Gastroesophageal sphincter (tissue), 4 donors: ENCODE measurements at regions not wholly inside any gene's neighbourhood (a gene's known extent, or its start where the extent isn't known, plus 50 kb on each side); places are given as distances from the start of the nearest gene placed in this dataset.

Experiments
- ATAC-seq: fragments of 150-250 bp; one replicate; pipeline ENCODE4 v1.9.1; 2016; ENCODE audit warnings: mild to moderate bottlenecking, moderate library complexity
- H3K27ac ChIP-seq, 4 donors: fragments of 200-600 bp; sonication (generic) in 3 of 4; 1 replicate in 3 of 4; 2 replicates in 1 of 4; pipeline ENCODE4 v1.5.1; 2016 to 2019
- H3K27me3 ChIP-seq: fragments of 200-600 bp; sonication (generic); one replicate; pipeline ENCODE4 v1.5.1; 2019
- H3K36me3 ChIP-seq, 2 donors: fragments of 200-600 bp; sonication (generic); one replicate each; pipeline ENCODE4 v1.5.1; 2019; ENCODE audit warnings: control low read depth in 1 of 2
- H3K4me1 ChIP-seq, 3 donors: fragments of 200-600 bp; sonication (generic); 1 replicate in 2 of 3; 2 replicates in 1 of 3; pipeline ENCODE4 v1.5.1; 2016 to 2019; ENCODE audit warnings: control low read depth in 2 of 3
- H3K4me3 ChIP-seq, 2 donors: fragments of 200-600 bp; sonication (generic); one replicate each; pipeline ENCODE4 v1.5.1; 2019; ENCODE audit warnings: mild to moderate bottlenecking in 1 of 2, moderate library complexity in 1 of 2
- H3K9me3 ChIP-seq, 3 donors: fragments of 200-600 bp; sonication (generic); one replicate each; pipeline ENCODE4 v1.5.1; 2017 to 2019; ENCODE audit warnings: control low read depth in 2 of 3
- CTCF ChIP-seq, 4 experiments: fragments of 200-600 bp in 2 of 4; fragments of 450-650 bp in 2 of 4; sonication (generic) in 1 of 4; IDR thresholded peaks; one replicate each; pipeline ENCODE4 v1.5.1; 2017 to 2019; ENCODE audit warnings: antibody characterized with exemption in 4 of 4, mild to moderate bottlenecking in 2 of 4, moderate library complexity in 2 of 4
- EP300 ChIP-seq: sonication (generic); formaldehyde crosslinking; IDR thresholded peaks from one replicate; pipeline ENCODE4 v1.6.1; 2017; ENCODE audit warnings: antibody characterized with exemption, mild to moderate bottlenecking
- POLR2A ChIP-seq, 2 donors: fragments of 450-650 bp; IDR thresholded peaks; one replicate each; pipeline ENCODE4 v1.6.1; 2017; ENCODE audit warnings: antibody characterized with exemption in 2 of 2, mild to moderate bottlenecking in 2 of 2, moderate library complexity in 1 of 2
- POLR2AphosphoS5 ChIP-seq: sonication (generic); formaldehyde crosslinking; IDR thresholded peaks from one replicate; pipeline ENCODE4 v1.6.1; 2017; ENCODE audit warnings: antibody characterized with exemption
- WGBS, 2 donors: methylation state at CpG; one replicate each; pipeline ENCODE4 v1.1.5; 2018; ENCODE audit warnings: low coverage in 1 of 2; 5-methylcytosine and 5-hydroxymethylcytosine counted together

- H3K36me3 ChIP-seq, result no peaks in the 10 kb centered on the region
- ATAC-seq, result no peak
- H3K4me3 ChIP-seq, result no peak overlapping the region
- no peaks in the 10 kb centered on the region for H3K9me3 ChIP-seq
- H3K27me3 ChIP-seq, result no peaks in the 10 kb centered on the region
- no peak overlapping the region for H3K27ac ChIP-seq
- no peak for TF ChIP-seq EP300
- no peak for TF ChIP-seq POLR2AphosphoS5
- no peak for TF ChIP-seq POLR2A (IDR thresholded peaks at IDR 0.05)
- no peak for TF ChIP-seq CTCF (IDR thresholded peaks at IDR 0.05)
- 93 to 94% methylated on average over 1 of the region's 1 CpG for WGBS, 2 donors
- no peaks in the 10 kb centered on the region for H3K4me1 ChIP-seq
These were observed 482.6 kb upstream of the TGFBR2 start for GRCh38 chr3:30123755-30124154.

DNA sequence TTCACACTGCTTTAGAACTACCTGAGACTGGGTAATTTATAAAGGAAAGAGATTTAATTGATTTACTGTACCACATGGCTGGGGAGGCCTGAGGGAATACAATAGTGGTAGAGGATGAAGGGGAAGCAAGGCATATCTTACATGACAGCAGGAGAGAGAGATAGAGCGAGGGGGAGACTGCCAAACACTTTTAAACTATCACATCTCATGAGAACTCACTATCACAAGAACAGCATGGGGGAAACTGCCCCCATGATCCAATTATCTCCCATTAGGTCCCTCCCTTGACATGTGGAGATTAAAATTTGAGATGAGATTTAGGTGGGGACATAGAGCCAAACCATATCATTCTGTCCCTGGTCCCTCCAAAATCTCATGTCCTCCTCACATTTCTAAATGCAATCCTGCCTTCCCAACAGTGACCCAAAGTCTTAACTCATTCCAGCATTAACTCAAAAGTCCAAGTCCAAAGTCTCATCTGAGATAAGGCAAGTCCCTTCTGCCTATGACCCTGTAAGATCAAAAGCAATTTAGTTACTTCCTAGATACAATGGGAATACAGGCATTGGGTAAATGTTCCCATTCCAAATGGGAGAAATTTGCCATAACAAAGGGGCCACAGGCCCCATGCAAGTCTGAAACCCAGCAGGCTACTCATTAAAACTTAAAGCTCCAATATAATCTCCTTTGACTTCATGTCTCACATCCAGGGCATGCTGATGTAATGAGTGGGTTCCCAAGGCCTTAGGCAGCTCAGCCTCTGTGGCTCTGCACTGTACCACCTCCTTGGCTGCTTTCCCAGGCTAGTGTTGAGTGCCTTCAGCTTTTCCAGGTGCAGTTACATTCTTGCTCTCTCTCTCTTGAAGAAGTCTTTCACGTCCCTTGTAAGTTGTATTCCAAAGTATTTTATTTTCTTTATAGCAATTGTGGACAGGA, 481.7 kb upstream of the TGFBR2 start:
- no peaks in the 10 kb centered on the region for H3K27me3 ChIP-seq
- H3K9me3 ChIP-seq, result no peaks in the 10 kb centered on the region
- H3K36me3 ChIP-seq, result no peaks in the 10 kb centered on the region
- WGBS, 2 donors, result 59 to 71% methylated on average over 2 of the region's 2 CpGs
- TF ChIP-seq CTCF (IDR thresholded peaks at IDR 0.05), result no peak
- no peak for TF ChIP-seq EP300
- no peak for TF ChIP-seq POLR2A (IDR thresholded peaks at IDR 0.05)
- no peak for TF ChIP-seq POLR2AphosphoS5
- no peak overlapping the region for H3K4me3 ChIP-seq
- no peak for ATAC-seq
- H3K27ac ChIP-seq, result no peak overlapping the region
- no peaks in the 10 kb centered on the region for H3K4me1 ChIP-seq

- no peak for TF ChIP-seq EP300
- Histone ChIP-seq H3K27me3 (no peaks in the 10 kb centered on the region), H3K27ac (no peak overlapping the region), H3K36me3 (no peaks in the 10 kb centered on the region), H3K9me3 (no peaks in the 10 kb centered on the region), H3K4me1 (no peaks in the 10 kb centered on the region), H3K4me3 (no peak overlapping the region)
- ATAC-seq, result no peak
- WGBS, 2 donors, result 75% methylated on average over 2 of the region's 2 CpGs
These were observed 476.6 kb upstream of the TGFBR2 start for GRCh38 chr3:30129765-30130164.

DNA sequence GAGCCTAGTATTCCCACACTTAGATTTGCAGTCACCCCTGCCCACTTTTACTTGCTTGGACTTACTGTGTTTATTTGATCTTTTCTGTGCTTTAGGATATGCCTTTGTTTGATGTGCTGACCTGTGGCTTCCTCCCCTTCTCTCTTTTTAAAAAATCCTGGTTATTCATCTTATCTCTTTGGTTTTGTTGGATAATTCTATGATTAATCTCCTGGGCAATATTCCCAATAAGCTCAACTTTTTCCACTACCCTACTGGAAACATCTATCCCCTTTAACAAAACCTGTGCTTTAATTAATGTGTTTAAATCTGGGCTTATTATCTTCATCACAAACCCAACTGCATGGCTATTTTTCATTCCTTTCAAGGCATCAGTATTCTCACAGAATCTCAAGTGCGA, 476.0 kb upstream of the TGFBR2 start:
- ATAC-seq, result no peak

DNA sequence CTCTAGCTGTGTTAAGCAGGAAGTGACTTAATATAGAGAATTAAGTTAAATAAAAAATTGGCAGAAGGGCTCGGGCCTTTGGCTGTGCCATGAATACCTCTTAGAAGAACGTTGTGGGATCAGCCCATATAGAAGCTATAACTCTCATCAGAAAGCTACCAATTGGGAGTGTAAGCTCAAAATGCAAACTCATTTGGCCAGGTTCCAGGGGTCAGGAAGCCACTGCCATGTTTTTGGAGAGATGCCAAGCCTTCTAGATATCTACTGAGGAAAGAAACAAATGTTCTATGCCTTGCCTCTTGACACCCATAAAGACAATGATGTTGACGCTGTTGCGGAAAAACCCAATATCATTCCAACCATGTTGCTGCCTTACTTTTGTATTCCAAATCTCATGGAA, 475.2 kb upstream of the TGFBR2 start:
- Histone ChIP-seq H3K36me3 (no peaks in the 10 kb centered on the region), H3K9me3 (peaks cover 0 to under 1% (median 0%) of the 10 kb centered on the region in 3 donors), H3K4me1 (no peaks in the 10 kb centered on the region), H3K4me3 (no peak overlapping the region), H3K27ac (no peak overlapping the region), H3K27me3 (no peaks in the 10 kb centered on the region)
- no peak for TF ChIP-seq EP300
- ATAC-seq, result no peak
- WGBS, 2 donors, result 76% methylated on average over 3 to 4 of the region's 4 CpGs

More for the DNA sequence above, 476.0 kb upstream of the TGFBR2 start:
- H3K36me3 ChIP-seq, result no peaks in the 10 kb centered on the region
- H3K27me3 ChIP-seq, result no peaks in the 10 kb centered on the region
- 80 to 93% methylated on average over 1 of the region's 1 CpG for WGBS, 2 donors
- H3K27ac ChIP-seq, result no peak overlapping the region
- H3K4me1 ChIP-seq, result no peaks in the 10 kb centered on the region
- TF ChIP-seq POLR2AphosphoS5 (no peak), POLR2A (IDR thresholded peaks at IDR 0.05) (no peak), EP300 (no peak), CTCF (IDR thresholded peaks at IDR 0.05) (no peak)
- H3K9me3 ChIP-seq, result no peaks in the 10 kb centered on the region
- H3K4me3 ChIP-seq, result no peak overlapping the region

- H3K27ac ChIP-seq, result no peak overlapping the region
- H3K36me3 ChIP-seq, result no peaks in the 10 kb centered on the region
- H3K27me3 ChIP-seq, result no peaks in the 10 kb centered on the region
- H3K4me1 ChIP-seq, result no peaks in the 10 kb centered on the region
- peaks cover 0 to 12% (median 0%) of the 10 kb centered on the region in 3 donors for H3K9me3 ChIP-seq
- TF ChIP-seq EP300 (no peak), CTCF (IDR thresholded peaks at IDR 0.05) (no peak), POLR2A (IDR thresholded peaks at IDR 0.05) (no peak), POLR2AphosphoS5 (no peak)
- 94% methylated on average over 2 to 4 of the region's 4 CpGs for WGBS, 2 donors
- no peak overlapping the region for H3K4me3 ChIP-seq
- no peak for ATAC-seq
These were observed 471.2 kb upstream of the TGFBR2 start for GRCh38 chr3:30135190-30135589.
